Peyer's patch (tissue), 4 donors: ENCODE measurements at regions not wholly inside any gene's neighbourhood (a gene's known extent, or its start where the extent isn't known, plus 50 kb on each side); places are given as distances from the start of the nearest gene placed in this dataset.

Experiments
- DNase-seq, 3 donors: peaks; one replicate each; pipeline ENCODE4 v3.0.0-alpha.2; 2017 to 2019
- H3K27ac ChIP-seq, 4 donors: fragments of 200-600 bp; sonication (generic); one replicate each; pipeline ENCODE4 v1.5.1; 2016 to 2019
- H3K27me3 ChIP-seq, 2 donors: fragments of 200-600 bp; sonication (generic); one replicate each; pipeline ENCODE4 v1.5.1; 2019
- H3K36me3 ChIP-seq, 3 donors: fragments of 200-600 bp; sonication (generic); one replicate each; pipeline ENCODE4 v1.5.1; 2016 to 2019
- H3K4me1 ChIP-seq, 4 donors: fragments of 200-600 bp; sonication (generic); one replicate each; pipeline ENCODE4 v1.5.1; 2016 to 2019
- H3K4me3 ChIP-seq, 4 donors: fragments of 200-600 bp; sonication (generic); 1 replicate in 3 of 4; 2 replicates in 1 of 4; pipeline ENCODE4 v1.5.1; 2016 to 2019; ENCODE audit warnings: mild to moderate bottlenecking in 1 of 4
- H3K9me3 ChIP-seq, 4 donors: fragments of 200-600 bp; sonication (generic); one replicate each; pipeline ENCODE4 v1.5.1; 2016 to 2019; ENCODE audit warnings: mild to moderate bottlenecking in 1 of 4
- CTCF ChIP-seq, 6 experiments: fragments of 450-650 bp in 4 of 6; fragments of 200-600 bp in 2 of 6; sonication (generic) in 1 of 6; IDR thresholded peaks; one replicate each; pipeline ENCODE4 v1.5.1; 2017 to 2019; ENCODE audit warnings: antibody characterized with exemption in 6 of 6, mild to moderate bottlenecking in 3 of 6, moderate library complexity in 1 of 6
- POLR2A ChIP-seq, 2 donors: fragments of 450-650 bp; IDR thresholded peaks; one replicate each; pipeline ENCODE4 v1.5.1; 2017; ENCODE audit warnings: antibody characterized with exemption in 2 of 2, mild to moderate bottlenecking in 2 of 2, moderate library complexity in 2 of 2

GRCh38 chr13:47611664-47612288 is 389.3 kb downstream of the SUCLA2 start:
- DNase-seq: no peak
- TF ChIP-seq CTCF (IDR thresholded peaks at IDR 0.05): no peak
- no peak for TF ChIP-seq POLR2A (IDR thresholded peaks at IDR 0.05)
- Histone ChIP-seq H3K4me3 (no peak overlapping the region), H3K27ac (no peak overlapping the region), H3K36me3 (no peaks in the 10 kb centered on the region), H3K9me3 (no peaks in the 10 kb centered on the region), H3K4me1 (no peaks in the 10 kb centered on the region), H3K27me3 (no peaks in the 10 kb centered on the region)

DNA sequence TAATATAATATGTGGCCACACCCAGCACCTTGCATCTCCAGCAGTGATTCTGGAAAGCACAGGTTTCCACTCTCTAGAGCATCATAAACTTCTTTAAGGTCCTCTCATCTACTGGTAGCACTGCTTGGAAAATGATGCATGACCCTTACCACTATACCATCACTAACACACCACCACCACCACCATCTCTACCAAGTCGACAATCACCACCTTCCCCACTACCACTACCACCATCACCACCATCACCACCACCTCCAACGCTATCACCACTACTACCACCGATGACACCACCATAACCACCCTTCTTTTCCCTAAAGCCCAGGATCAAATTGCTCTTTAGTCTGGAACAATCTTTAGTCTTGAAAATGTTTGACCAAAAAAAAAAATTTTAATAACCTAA is 390.4 kb downstream of the SUCLA2 start:
- no peak for TF ChIP-seq POLR2A (IDR thresholded peaks at IDR 0.05)
- Histone ChIP-seq H3K4me1 (no peaks in the 10 kb centered on the region), H3K27me3 (no peaks in the 10 kb centered on the region), H3K9me3 (no peaks in the 10 kb centered on the region), H3K4me3 (no peak overlapping the region), H3K27ac (no peak overlapping the region), H3K36me3 (no peaks in the 10 kb centered on the region)
- no peak for DNase-seq

DNA sequence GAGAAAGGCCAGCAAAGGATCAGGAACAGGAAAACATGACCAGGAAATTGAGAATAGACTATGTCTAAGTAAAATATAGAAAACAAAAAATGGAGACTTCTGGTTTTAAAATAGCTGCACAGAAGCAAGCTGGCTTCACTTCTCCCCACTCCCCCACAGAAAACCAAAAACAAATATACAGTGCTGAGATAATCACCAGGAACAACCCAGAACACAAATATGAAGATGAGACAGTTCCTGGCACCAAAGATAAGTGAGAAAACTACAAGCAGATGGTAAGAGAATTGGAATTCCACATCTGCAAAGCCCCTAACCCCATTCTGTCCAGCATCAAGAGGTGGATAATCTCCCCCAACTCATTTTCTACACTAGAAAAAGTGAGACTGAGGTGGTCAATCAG is 397.7 kb downstream of the SUCLA2 start:
- no peaks in the 10 kb centered on the region for H3K27me3 ChIP-seq
- H3K9me3 ChIP-seq: no peaks in the 10 kb centered on the region
- H3K4me1 ChIP-seq: no peaks in the 10 kb centered on the region
- no peaks in the 10 kb centered on the region for H3K36me3 ChIP-seq
- no peak for TF ChIP-seq CTCF (IDR thresholded peaks at IDR 0.05)
- no peak for TF ChIP-seq POLR2A (IDR thresholded peaks at IDR 0.05)
- DNase-seq: no peak
- H3K4me3 ChIP-seq: no peak overlapping the region
- H3K27ac ChIP-seq: no peak overlapping the region

DNA sequence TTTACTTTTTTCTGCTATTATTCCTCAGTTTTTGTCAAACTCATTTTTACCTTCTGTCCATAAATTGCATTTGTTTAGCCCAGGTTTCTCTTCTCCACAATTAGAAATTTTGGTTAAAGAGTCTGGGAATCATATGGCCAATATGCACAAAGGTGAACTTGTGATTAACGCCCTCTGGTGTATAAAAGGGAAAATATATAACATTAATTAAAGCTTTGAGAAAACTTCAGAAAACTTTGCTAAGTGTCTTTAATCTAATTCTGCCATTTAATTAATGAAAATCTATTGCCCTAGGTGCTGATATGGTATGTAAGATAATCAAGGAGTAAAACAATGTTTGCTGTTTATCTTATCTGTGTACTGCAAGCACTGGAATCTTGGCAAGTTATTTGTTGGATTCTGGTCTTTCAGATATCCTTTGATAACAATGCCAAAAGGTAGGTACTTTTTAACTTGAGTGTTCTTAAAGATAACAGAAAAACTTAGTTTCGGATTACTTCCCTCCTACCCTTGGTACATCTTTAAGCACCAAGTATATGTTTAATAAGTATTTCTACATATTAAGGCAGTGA is 402.6 kb downstream of the SUCLA2 start:
- Histone ChIP-seq H3K9me3 (no peaks in the 10 kb centered on the region), H3K27me3 (no peaks in the 10 kb centered on the region), H3K4me1 (no peaks in the 10 kb centered on the region), H3K27ac (no peak overlapping the region), H3K36me3 (no peaks in the 10 kb centered on the region), H3K4me3 (no peak overlapping the region)
- DNase-seq: no peak
- TF ChIP-seq CTCF (IDR thresholded peaks at IDR 0.05): no peak
- no peak for TF ChIP-seq POLR2A (IDR thresholded peaks at IDR 0.05)

GRCh38 chr13:47594833-47595232 is 406.2 kb downstream of the SUCLA2 start:
- Histone ChIP-seq H3K27me3 (no peaks in the 10 kb centered on the region), H3K9me3 (no peaks in the 10 kb centered on the region), H3K36me3 (no peaks in the 10 kb centered on the region), H3K4me1 (no peaks in the 10 kb centered on the region), H3K4me3 (no peak overlapping the region), H3K27ac (no peak overlapping the region)
- no peak for DNase-seq
- TF ChIP-seq POLR2A (IDR thresholded peaks at IDR 0.05) (no peak), CTCF (IDR thresholded peaks at IDR 0.05) (no peak)

- Histone ChIP-seq H3K9me3 (no peaks in the 10 kb centered on the region), H3K27me3 (no peaks in the 10 kb centered on the region), H3K4me1 (no peaks in the 10 kb centered on the region), H3K27ac (no peak overlapping the region), H3K4me3 (no peak overlapping the region), H3K36me3 (no peaks in the 10 kb centered on the region)
- no peak for TF ChIP-seq CTCF (IDR thresholded peaks at IDR 0.05)
- TF ChIP-seq POLR2A (IDR thresholded peaks at IDR 0.05): no peak
- DNase-seq: no peak
Observed at GRCh38 chr13:47592256-47592655, 408.8 kb downstream of the SUCLA2 start.
